Trophoblast cell (in vitro differentiated cells and primary cell): ENCODE measurements at regions not wholly inside any gene's neighbourhood (a gene's known extent, or its start where the extent isn't known, plus 50 kb on each side); places are given as distances from the start of the nearest gene placed in this dataset.

ENCODE experiments used
- DNase-seq, 2 donors: peaks; one replicate each; pipeline ENCODE4 v3.0.0-alpha.2; 2016
- H2AFZ ChIP-seq: 2 replicates; pipeline ENCODE4 v1.6.1; 2013; ENCODE audit warnings: low read length, moderate library complexity, mild to moderate bottlenecking; ENCODE audit not compliant: insufficient read depth, poor library complexity
- H2AK5ac ChIP-seq: 2 replicates; pipeline ENCODE4 v1.6.1; 2013; ENCODE audit warnings: mild to moderate bottlenecking, low read length
- H2BK120ac ChIP-seq: 2 replicates; pipeline ENCODE4 v1.6.1; 2013; ENCODE audit warnings: low read length, mild to moderate bottlenecking, moderate library complexity; ENCODE audit not compliant: insufficient read depth, poor library complexity
- H2BK12ac ChIP-seq: 2 replicates; pipeline ENCODE4 v1.6.1; 2013; ENCODE audit warnings: mild to moderate bottlenecking, low read length, moderate library complexity
- H2BK5ac ChIP-seq: 2 replicates; pipeline ENCODE4 v1.6.1; 2013; ENCODE audit warnings: low read length, low read depth, moderate library complexity, mild to moderate bottlenecking; ENCODE audit not compliant: poor library complexity
- H3K14ac ChIP-seq: 2 replicates; pipeline ENCODE4 v1.6.1; 2013; ENCODE audit warnings: mild to moderate bottlenecking, low read length
- H3K18ac ChIP-seq: 2 replicates; pipeline ENCODE4 v1.6.1; 2013; ENCODE audit warnings: mild to moderate bottlenecking, low read length
- H3K23ac ChIP-seq: 2 replicates; pipeline ENCODE4 v1.6.1; 2013; ENCODE audit warnings: low read length
- H3K27ac ChIP-seq: 2 replicates; pipeline ENCODE4 v1.5.1; 2013; ENCODE audit warnings: low read depth, mild to moderate bottlenecking, inconsistent platforms, low read length, moderate library complexity
- H3K27me3 ChIP-seq: 2 replicates; pipeline ENCODE4 v1.6.1; 2013; ENCODE audit warnings: inconsistent platforms, mild to moderate bottlenecking, low read length, moderate library complexity; ENCODE audit not compliant: insufficient read depth
- H3K36me3 ChIP-seq, 2 experiments: 1 replicate in 1 of 2; 2 replicates in 1 of 2; pipeline ENCODE4 v1.6.1; 2013; ENCODE audit warnings: low read length in 2 of 2, mild to moderate bottlenecking in 2 of 2, moderate library complexity in 1 of 2; ENCODE audit not compliant: insufficient read depth in 2 of 2, control insufficient read depth in 1 of 2
- H3K4ac ChIP-seq: 2 replicates; pipeline ENCODE4 v1.6.1; 2013; ENCODE audit warnings: low read depth, mild to moderate bottlenecking, low read length, moderate library complexity
- H3K4me1 ChIP-seq, 2 experiments: 1 replicate in 1 of 2; 2 replicates in 1 of 2; pipeline ENCODE4 v1.6.1; 2013; ENCODE audit warnings: low read length in 2 of 2, mild to moderate bottlenecking in 2 of 2, moderate library complexity in 1 of 2; ENCODE audit not compliant: insufficient read depth in 2 of 2, control insufficient read depth in 1 of 2
- H3K4me2 ChIP-seq: 2 replicates; pipeline ENCODE4 v1.6.1; 2013; ENCODE audit warnings: inconsistent platforms, mild to moderate bottlenecking, low read length, moderate library complexity
- H3K4me3 ChIP-seq: 2 replicates; pipeline ENCODE4 v1.5.1; 2013; ENCODE audit warnings: mild to moderate bottlenecking, low read depth, low read length, inconsistent platforms
- H3K79me1 ChIP-seq: one replicate; pipeline ENCODE4 v1.6.1; 2013; ENCODE audit warnings: low read length
- H3K79me2 ChIP-seq: 2 replicates; pipeline ENCODE4 v1.6.1; 2013; ENCODE audit warnings: low read length, mild to moderate bottlenecking; ENCODE audit not compliant: control insufficient read depth, insufficient read depth, poor library complexity
- H3K9ac ChIP-seq: 2 replicates; pipeline ENCODE4 v1.6.1; 2013; ENCODE audit warnings: mild to moderate bottlenecking, low read length
- H3K9me3 ChIP-seq: 2 replicates; pipeline ENCODE4 v1.6.1; 2013; ENCODE audit warnings: low read depth, mild to moderate bottlenecking, control low read depth, inconsistent platforms, low read length; ENCODE audit not compliant: insufficient read depth
- H4K12ac ChIP-seq: 2 replicates; pipeline ENCODE4 v1.6.1; 2013; ENCODE audit warnings: low read depth, mild to moderate bottlenecking, low read length, moderate library complexity
- H4K8ac ChIP-seq: 2 replicates; pipeline ENCODE4 v1.6.1; 2013; ENCODE audit warnings: low read depth, mild to moderate bottlenecking, low read length, moderate library complexity
- H4K91ac ChIP-seq: one replicate; pipeline ENCODE4 v1.6.1; 2013; ENCODE audit warnings: low read depth, mild to moderate bottlenecking, low read length, moderate library complexity
- WGBS: extraction: QIAGEN DNeasy Blood & Tissue Kit; methylation state at CpG from one replicate; pipeline ENCODE4 v1.1.7; 2013; ENCODE audit warnings: missing lambda C conversion rate; ENCODE audit not compliant: insufficient read length, insufficient coverage; ENCODE audit errors: extremely low coverage; 5-methylcytosine and 5-hydroxymethylcytosine counted together

DNA sequence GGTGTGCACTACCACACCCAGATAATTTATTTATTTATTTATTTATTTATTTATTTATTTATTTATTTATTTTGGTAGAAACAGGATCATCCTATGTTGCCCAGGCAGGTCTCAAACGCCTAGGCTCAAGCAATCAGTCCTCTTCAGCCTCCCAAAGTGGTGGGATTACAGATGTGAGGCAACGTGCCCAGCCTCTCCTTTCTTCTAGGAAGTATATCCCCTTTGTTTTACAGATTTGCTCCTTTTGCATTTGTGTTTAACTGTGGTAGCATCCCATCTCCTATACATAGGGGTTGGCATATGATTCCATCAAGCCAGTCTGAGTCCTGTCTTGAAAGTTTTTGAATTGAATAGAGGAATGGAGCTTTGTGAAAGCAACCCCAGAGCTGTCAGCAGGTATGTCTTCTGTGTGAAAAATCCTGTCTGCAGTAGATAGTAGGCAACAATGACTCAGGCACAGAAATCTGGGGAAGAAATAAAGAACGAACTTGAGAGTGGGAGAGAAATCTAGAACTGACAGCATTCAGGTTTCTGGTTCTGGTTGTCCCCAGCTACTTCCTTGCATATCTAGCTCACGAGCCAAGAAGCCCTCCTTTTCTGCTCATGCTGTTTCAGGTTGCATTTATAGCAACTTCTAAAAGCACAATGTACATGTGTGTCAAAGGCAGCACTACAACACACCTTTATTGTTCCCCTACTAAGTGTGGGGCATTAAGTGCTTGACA is 113.7 kb upstream of the LSM6 start:
- no CpG with 5 or more reads among the region's 4 CpGs for WGBS
- no peak overlapping the region for H3K4me3 ChIP-seq
- H3K14ac ChIP-seq, result no peak overlapping the region
- H4K91ac ChIP-seq, result no peak overlapping the region
- H3K4me2 ChIP-seq, result no peak overlapping the region
- H3K27ac ChIP-seq, result no peak overlapping the region
- no peaks in the 10 kb centered on the region for H3K79me2 ChIP-seq
- H2BK5ac ChIP-seq, result no peak overlapping the region
- H3K4me1 ChIP-seq, result no peaks in the 10 kb centered on the region
- H3K9me3 ChIP-seq, result peaks cover 1% of the 10 kb centered on the region
- no peak overlapping the region for H2AFZ ChIP-seq
- no peaks in the 10 kb centered on the region for H3K27me3 ChIP-seq
- H3K79me1 ChIP-seq, result no peaks in the 10 kb centered on the region
- no peaks in the 10 kb centered on the region for H3K36me3 ChIP-seq
- no peak overlapping the region for H4K8ac ChIP-seq
- no peak overlapping the region for H4K12ac ChIP-seq
- no peak overlapping the region for H3K4ac ChIP-seq
- no peak overlapping the region for H2BK12ac ChIP-seq
- H3K9ac ChIP-seq, result no peak overlapping the region
- DNase-seq, result no peak
- no peak overlapping the region for H2AK5ac ChIP-seq
- no peak overlapping the region for H3K23ac ChIP-seq
- no peak overlapping the region for H3K18ac ChIP-seq
- H2BK120ac ChIP-seq, result no peak overlapping the region

DNA sequence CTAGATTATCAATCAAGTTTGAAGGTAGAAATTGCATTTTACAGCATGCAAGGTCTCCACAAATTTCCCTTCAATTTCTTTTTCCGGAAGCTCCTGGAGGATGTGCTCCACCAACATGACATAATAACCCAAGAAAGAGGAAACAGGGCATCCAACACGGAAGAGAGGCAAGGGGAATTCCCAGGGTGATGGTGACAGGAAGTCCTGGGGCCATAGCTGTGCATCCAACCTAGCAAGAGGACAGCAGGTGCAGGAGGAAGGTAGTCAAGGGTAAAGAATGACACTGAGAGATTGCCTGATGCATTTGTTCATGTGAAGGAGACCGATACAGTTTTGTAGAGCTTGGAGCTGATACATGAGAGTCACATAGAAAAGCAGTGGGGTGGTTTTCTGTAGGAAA is 115.7 kb upstream of the LSM6 start:
- peaks cover 1% of the 10 kb centered on the region for H3K9me3 ChIP-seq
- H3K27ac ChIP-seq, result no peak overlapping the region
- no peak overlapping the region for H3K4ac ChIP-seq
- no peak overlapping the region for H2AK5ac ChIP-seq
- no peak overlapping the region for H2BK12ac ChIP-seq
- H3K4me2 ChIP-seq, result no peak overlapping the region
- no peak overlapping the region for H3K23ac ChIP-seq
- no peak overlapping the region for H4K91ac ChIP-seq
- DNase-seq, result peak; percentile 15 to 31
- peaks cover 1% of the 10 kb centered on the region for H3K79me1 ChIP-seq
- H4K12ac ChIP-seq, result no peak overlapping the region
- no peaks in the 10 kb centered on the region for H3K27me3 ChIP-seq
- H2BK5ac ChIP-seq, result no peak overlapping the region
- no peak overlapping the region for H3K4me3 ChIP-seq
- no peak overlapping the region for H4K8ac ChIP-seq
- no peak overlapping the region for H2BK120ac ChIP-seq
- H3K4me1 ChIP-seq, result peaks cover under 1 to 1% of the 10 kb centered on the region in 2 experiments
- H2AFZ ChIP-seq, result no peak overlapping the region
- no peak overlapping the region for H3K9ac ChIP-seq
- H3K79me2 ChIP-seq, result no peaks in the 10 kb centered on the region
- no peak overlapping the region for H3K14ac ChIP-seq
- no peaks in the 10 kb centered on the region for H3K36me3 ChIP-seq
- WGBS, result no CpG with 5 or more reads among the region's 3 CpGs
- no peak overlapping the region for H3K18ac ChIP-seq

DNA sequence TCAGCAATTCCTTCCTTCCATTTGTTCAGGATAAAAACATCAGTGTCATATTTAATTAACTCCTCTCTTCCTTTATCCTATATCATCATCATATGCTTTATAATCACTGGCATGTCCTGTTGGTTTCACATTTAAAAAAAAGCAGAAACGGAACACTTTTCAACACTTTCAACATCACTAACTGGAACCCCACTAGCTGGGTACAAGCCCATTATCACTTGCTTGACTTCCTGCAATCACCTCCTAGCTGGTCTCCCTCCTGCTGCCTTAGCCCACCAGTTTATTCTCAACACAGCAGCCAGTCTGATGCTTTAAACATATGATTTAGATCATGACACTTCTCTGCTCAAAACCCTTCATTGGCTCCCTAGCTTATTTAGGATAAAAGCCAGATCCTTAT is 116.4 kb upstream of the LSM6 start:
- Histone ChIP-seq H3K9ac (no peak overlapping the region), H3K4me3 (no peak overlapping the region), H3K27me3 (no peaks in the 10 kb centered on the region), H2BK5ac (no peak overlapping the region), H2BK120ac (no peak overlapping the region), H2BK12ac (no peak overlapping the region), H3K79me1 (peaks cover 2% of the 10 kb centered on the region), H3K23ac (no peak overlapping the region), H3K79me2 (peaks cover 2% of the 10 kb centered on the region), H2AFZ (no peak overlapping the region), H3K4me1 (peaks cover 4 to 5% of the 10 kb centered on the region in 2 experiments), H3K4me2 (no peak overlapping the region), H4K91ac (no peak overlapping the region), H4K12ac (no peak overlapping the region), H3K36me3 (no peaks in the 10 kb centered on the region), H3K9me3 (peaks cover 1% of the 10 kb centered on the region), H3K27ac (no peak overlapping the region), H3K14ac (no peak overlapping the region), H3K4ac (no peak overlapping the region), H2AK5ac (no peak overlapping the region), H4K8ac (no peak overlapping the region), H3K18ac (no peak overlapping the region)
- DNase-seq, result no peak
- no CpG with 5 or more reads among the region's 1 CpG for WGBS

DNA sequence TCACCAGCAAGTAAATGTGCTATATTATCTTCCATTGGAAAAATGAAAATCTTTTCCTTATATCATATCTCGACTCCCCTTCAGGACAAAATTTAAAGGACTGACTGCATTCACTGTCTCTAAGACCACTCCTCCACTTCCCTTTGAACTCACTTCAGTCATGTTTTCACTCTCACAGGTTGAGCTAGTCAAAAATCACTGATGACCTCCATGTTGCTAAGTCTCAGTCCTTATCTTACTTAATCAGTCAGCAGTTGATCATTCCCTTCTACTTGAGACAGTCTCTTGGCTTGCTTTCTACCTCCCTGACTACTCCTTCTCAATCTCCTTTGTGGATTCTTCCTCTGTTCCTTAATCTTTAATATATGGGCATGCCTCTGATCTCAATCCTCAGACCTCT is 117.0 kb upstream of the LSM6 start:
- no peak overlapping the region for H3K23ac ChIP-seq
- H2BK120ac ChIP-seq, result no peak overlapping the region
- peaks cover 4 to 5% of the 10 kb centered on the region in 2 experiments for H3K4me1 ChIP-seq
- H4K12ac ChIP-seq, result no peak overlapping the region
- H3K27ac ChIP-seq, result no peak overlapping the region
- no peak overlapping the region for H3K4me2 ChIP-seq
- no peak overlapping the region for H2AK5ac ChIP-seq
- no CpG with 5 or more reads among the region's 1 CpG for WGBS
- H2AFZ ChIP-seq, result no peak overlapping the region
- H3K9ac ChIP-seq, result no peak overlapping the region
- no peak overlapping the region for H4K91ac ChIP-seq
- no peaks in the 10 kb centered on the region for H3K36me3 ChIP-seq
- H3K18ac ChIP-seq, result no peak overlapping the region
- no peak overlapping the region for H2BK5ac ChIP-seq
- peaks cover 2% of the 10 kb centered on the region for H3K79me2 ChIP-seq
- H3K9me3 ChIP-seq, result peaks cover 1% of the 10 kb centered on the region
- no peak for DNase-seq
- no peak overlapping the region for H3K4me3 ChIP-seq
- no peak overlapping the region for H3K4ac ChIP-seq
- H3K79me1 ChIP-seq, result peaks cover 2% of the 10 kb centered on the region
- no peak overlapping the region for H2BK12ac ChIP-seq
- H3K27me3 ChIP-seq, result no peaks in the 10 kb centered on the region
- H4K8ac ChIP-seq, result no peak overlapping the region
- no peak overlapping the region for H3K14ac ChIP-seq
